ENCODE measurements at regions not wholly inside any gene's neighbourhood (a gene's known extent, or its start where the extent isn't known, plus 50 kb on each side); places are given as distances from the start of the nearest gene placed in this dataset.

- Histone ChIP-seq H3K36me3 (ENCODE audit: control insufficient read depth in 3 of 3, insufficient read depth in 2 of 3, low read depth in 1 of 3, low read length in 3 of 3) (no peaks in the 10 kb centered on the region), H3K4me3 (ENCODE audit: low read depth in 1 of 3, low read length in 3 of 3) (no peak overlapping the region), H3K27me3 (ENCODE audit: control insufficient read depth in 3 of 3, insufficient read depth in 3 of 3, low read length in 3 of 3) (no peaks in the 10 kb centered on the region), H3K9me3 (ENCODE audit: control insufficient read depth in 2 of 2, insufficient read depth in 1 of 2, low read depth in 1 of 2, low read length in 1 of 2) (peaks cover 0 to 5% of the 10 kb centered on the region in 2 donors), H3K4me1 (ENCODE audit: control insufficient read depth in 3 of 3, insufficient read depth in 2 of 3, low read depth in 1 of 3, low read length in 2 of 3) (peaks cover 0 to 9% (median 0%) of the 10 kb centered on the region in 3 donors), H3K27ac (ENCODE audit: low read depth in 1 of 3, low read length in 2 of 3) (no peak overlapping the region)
- DNase-seq (no peak), FAIRE-seq (no peak)
- 83 to 95% (median 89%) methylated on average over 3 of the region's 3 CpGs for WGBS, 3 donors
Measured at GRCh38 chr3:174444391-174444790, 414.7 kb upstream of the NAALADL2 start.

- 89 to 90% (median 90%) methylated on average over 5 of the region's 5 CpGs for WGBS, 3 donors
- Histone ChIP-seq H3K27me3 (ENCODE audit: control insufficient read depth in 3 of 3, insufficient read depth in 3 of 3, low read length in 3 of 3) (no peaks in the 10 kb centered on the region), H3K9me3 (ENCODE audit: control insufficient read depth in 2 of 2, insufficient read depth in 1 of 2, low read depth in 1 of 2, low read length in 1 of 2) (peaks cover 0 to 7% of the 10 kb centered on the region in 2 donors), H3K4me1 (ENCODE audit: control insufficient read depth in 3 of 3, insufficient read depth in 2 of 3, low read depth in 1 of 3, low read length in 2 of 3) (no peaks in the 10 kb centered on the region), H3K4me3 (ENCODE audit: low read depth in 1 of 3, low read length in 3 of 3) (no peak overlapping the region), H3K27ac (ENCODE audit: low read depth in 1 of 3, low read length in 2 of 3) (no peak overlapping the region), H3K36me3 (ENCODE audit: control insufficient read depth in 3 of 3, insufficient read depth in 2 of 3, low read depth in 1 of 3, low read length in 3 of 3) (no peaks in the 10 kb centered on the region)
- FAIRE-seq (no peak), DNase-seq (no peak)
Measured at GRCh38 chr3:174457758-174458157, 401.4 kb upstream of the NAALADL2 start.

DNA sequence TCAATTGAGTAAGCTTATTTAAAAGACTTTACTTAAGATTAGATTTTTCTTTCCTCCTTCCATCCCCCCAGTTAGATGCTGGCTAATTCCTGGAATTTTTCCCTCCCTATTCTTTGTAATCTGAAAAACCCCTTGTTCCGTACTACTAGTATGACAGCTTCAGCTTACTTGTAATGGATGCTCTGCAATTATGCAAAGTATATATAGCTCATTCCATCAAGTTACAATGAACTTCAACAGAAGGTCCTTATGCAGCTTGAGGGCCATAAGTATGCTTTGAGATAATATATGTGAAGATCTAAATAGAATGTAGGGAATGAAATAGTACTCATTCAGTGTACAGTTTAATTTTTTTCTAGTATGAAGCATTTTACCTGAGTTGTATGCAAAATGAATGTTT lies 398.3 kb upstream of the NAALADL2 start:
- H3K27me3 ChIP-seq (ENCODE audit: control insufficient read depth in 3 of 3, insufficient read depth in 3 of 3, low read length in 3 of 3) = no peaks in the 10 kb centered on the region
- peaks cover 0 to 6% of the 10 kb centered on the region in 2 donors for H3K9me3 ChIP-seq (ENCODE audit: control insufficient read depth in 2 of 2, insufficient read depth in 1 of 2, low read depth in 1 of 2, low read length in 1 of 2)
- H3K4me1 ChIP-seq (ENCODE audit: control insufficient read depth in 3 of 3, insufficient read depth in 2 of 3, low read depth in 1 of 3, low read length in 2 of 3) = no peaks in the 10 kb centered on the region
- WGBS, 3 donors = 42 to 43% (median 42%) methylated on average over 1 of the region's 1 CpG
- H3K27ac ChIP-seq (ENCODE audit: low read depth in 1 of 3, low read length in 2 of 3) = no peak overlapping the region
- DNase-seq (no peak), FAIRE-seq (no peak)
- H3K36me3 ChIP-seq (ENCODE audit: control insufficient read depth in 3 of 3, insufficient read depth in 2 of 3, low read depth in 1 of 3, low read length in 3 of 3) = no peaks in the 10 kb centered on the region
- H3K4me3 ChIP-seq (ENCODE audit: low read depth in 1 of 3, low read length in 3 of 3) = no peak overlapping the region

GRCh38 chr3:174462916-174463315 lies 396.2 kb upstream of the NAALADL2 start:
- DNase-seq (no peak), FAIRE-seq (no peak)
- H3K27me3 ChIP-seq (ENCODE audit: control insufficient read depth in 3 of 3, insufficient read depth in 3 of 3, low read length in 3 of 3) = no peaks in the 10 kb centered on the region
- no peak overlapping the region for H3K4me3 ChIP-seq (ENCODE audit: low read depth in 1 of 3, low read length in 3 of 3)
- no peaks in the 10 kb centered on the region for H3K36me3 ChIP-seq (ENCODE audit: control insufficient read depth in 3 of 3, insufficient read depth in 2 of 3, low read depth in 1 of 3, low read length in 3 of 3)
- H3K27ac ChIP-seq (ENCODE audit: low read depth in 1 of 3, low read length in 2 of 3) = no peak overlapping the region
- H3K4me1 ChIP-seq (ENCODE audit: control insufficient read depth in 3 of 3, insufficient read depth in 2 of 3, low read depth in 1 of 3, low read length in 2 of 3) = no peaks in the 10 kb centered on the region
- no peaks in the 10 kb centered on the region for H3K9me3 ChIP-seq (ENCODE audit: control insufficient read depth in 2 of 2, insufficient read depth in 1 of 2, low read depth in 1 of 2, low read length in 1 of 2)

DNA sequence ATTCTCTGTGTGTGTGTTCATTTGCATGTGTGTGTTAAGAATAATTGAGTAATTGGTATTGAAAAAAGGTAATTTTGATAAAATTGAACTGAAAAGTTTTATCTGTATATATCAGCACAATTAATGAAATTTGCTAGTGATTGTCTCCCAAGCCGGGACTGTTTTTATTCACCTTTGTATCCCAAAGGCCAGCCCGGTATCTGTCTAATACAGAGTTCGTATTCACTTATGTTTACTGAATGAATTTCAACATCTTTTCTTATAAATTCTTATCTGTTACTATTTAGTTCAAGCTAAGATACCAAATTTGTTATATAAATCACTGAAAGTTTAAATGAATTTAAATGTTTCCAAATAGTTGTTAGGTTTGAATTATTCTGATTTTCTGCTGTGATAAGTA lies 394.0 kb upstream of the NAALADL2 start:
- Histone ChIP-seq H3K4me3 (ENCODE audit: low read depth in 1 of 3, low read length in 3 of 3) (no peak overlapping the region), H3K9me3 (ENCODE audit: control insufficient read depth in 2 of 2, insufficient read depth in 1 of 2, low read depth in 1 of 2, low read length in 1 of 2) (no peaks in the 10 kb centered on the region), H3K4me1 (ENCODE audit: control insufficient read depth in 3 of 3, insufficient read depth in 2 of 3, low read depth in 1 of 3, low read length in 2 of 3) (no peaks in the 10 kb centered on the region), H3K27me3 (ENCODE audit: control insufficient read depth in 3 of 3, insufficient read depth in 3 of 3, low read length in 3 of 3) (no peaks in the 10 kb centered on the region), H3K36me3 (ENCODE audit: control insufficient read depth in 3 of 3, insufficient read depth in 2 of 3, low read depth in 1 of 3, low read length in 3 of 3) (no peaks in the 10 kb centered on the region), H3K27ac (ENCODE audit: low read depth in 1 of 3, low read length in 2 of 3) (no peak overlapping the region)
- FAIRE-seq (no peak), DNase-seq (no peak)
- 92 to 94% (median 92%) methylated on average over 3 of the region's 3 CpGs for WGBS, 3 donors

DNA sequence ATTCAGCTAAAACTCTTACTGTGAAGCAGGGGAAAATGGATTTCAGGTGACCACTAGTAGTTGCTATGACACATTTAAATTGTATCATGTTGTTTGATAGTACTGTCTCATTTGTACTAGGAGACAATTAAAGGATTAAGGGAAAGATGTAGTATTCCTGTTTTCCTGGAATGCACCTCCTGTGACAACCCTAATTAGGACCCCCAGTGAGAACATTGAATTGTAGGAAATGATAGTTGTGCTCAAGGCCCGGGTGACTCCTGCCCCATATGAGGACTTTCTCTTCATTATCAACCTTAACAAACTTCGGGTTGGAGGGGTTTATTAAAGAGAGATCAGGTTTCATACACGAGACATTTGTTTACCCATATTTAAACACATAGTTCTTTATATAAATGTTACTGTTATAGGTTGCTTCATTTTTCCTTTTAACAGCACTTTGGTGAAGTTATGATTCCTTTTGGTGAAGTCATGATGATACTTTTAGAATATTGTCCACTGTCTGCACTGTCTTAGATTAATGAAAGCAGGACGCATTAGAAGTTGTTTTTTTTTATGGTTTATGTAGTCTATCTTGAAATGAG lies 392.6 kb upstream of the NAALADL2 start:
- no peaks in the 10 kb centered on the region for H3K9me3 ChIP-seq (ENCODE audit: control insufficient read depth in 2 of 2, insufficient read depth in 1 of 2, low read depth in 1 of 2, low read length in 1 of 2)
- FAIRE-seq = no peak

GRCh38 chr3:174477491-174477890 lies 381.6 kb upstream of the NAALADL2 start:
- no peak overlapping the region for H3K4me3 ChIP-seq (ENCODE audit: low read depth in 1 of 3, low read length in 3 of 3)
- no peaks in the 10 kb centered on the region for H3K36me3 ChIP-seq (ENCODE audit: control insufficient read depth in 3 of 3, insufficient read depth in 2 of 3, low read depth in 1 of 3, low read length in 3 of 3)
- 39 to 93% (median 80%) methylated on average over 1 of the region's 1 CpG for WGBS, 3 donors
- no peak overlapping the region for H3K27ac ChIP-seq (ENCODE audit: low read depth in 1 of 3, low read length in 2 of 3)
- FAIRE-seq = no peak
- DNase-seq = no peak
- H3K4me1 ChIP-seq (ENCODE audit: control insufficient read depth in 3 of 3, insufficient read depth in 2 of 3, low read depth in 1 of 3, low read length in 2 of 3) = no peaks in the 10 kb centered on the region
- H3K27me3 ChIP-seq (ENCODE audit: control insufficient read depth in 3 of 3, insufficient read depth in 3 of 3, low read length in 3 of 3) = no peaks in the 10 kb centered on the region
- H3K9me3 ChIP-seq (ENCODE audit: control insufficient read depth in 2 of 2, insufficient read depth in 1 of 2, low read depth in 1 of 2, low read length in 1 of 2) = no peaks in the 10 kb centered on the region

More for the DNA sequence above, 392.6 kb upstream of the NAALADL2 start:
- Histone ChIP-seq H3K27ac (ENCODE audit: low read depth in 1 of 3, low read length in 2 of 3) (no peak overlapping the region), H3K4me1 (ENCODE audit: control insufficient read depth in 3 of 3, insufficient read depth in 2 of 3, low read depth in 1 of 3, low read length in 2 of 3) (no peaks in the 10 kb centered on the region), H3K4me3 (ENCODE audit: low read depth in 1 of 3, low read length in 3 of 3) (no peak overlapping the region), H3K36me3 (ENCODE audit: control insufficient read depth in 3 of 3, insufficient read depth in 2 of 3, low read depth in 1 of 3, low read length in 3 of 3) (no peaks in the 10 kb centered on the region), H3K27me3 (ENCODE audit: control insufficient read depth in 3 of 3, insufficient read depth in 3 of 3, low read length in 3 of 3) (no peaks in the 10 kb centered on the region)
- no peak for DNase-seq
- 64 to 73% (median 71%) methylated on average over 4 of the region's 4 CpGs for WGBS, 3 donors

- no peak overlapping the region for H3K4me3 ChIP-seq (ENCODE audit: low read depth in 1 of 3, low read length in 3 of 3)
- no peaks in the 10 kb centered on the region for H3K4me1 ChIP-seq (ENCODE audit: control insufficient read depth in 3 of 3, insufficient read depth in 2 of 3, low read depth in 1 of 3, low read length in 2 of 3)
- no peaks in the 10 kb centered on the region for H3K27me3 ChIP-seq (ENCODE audit: control insufficient read depth in 3 of 3, insufficient read depth in 3 of 3, low read length in 3 of 3)
- H3K9me3 ChIP-seq (ENCODE audit: control insufficient read depth in 2 of 2, insufficient read depth in 1 of 2, low read depth in 1 of 2, low read length in 1 of 2) = no peaks in the 10 kb centered on the region
- no peak overlapping the region for H3K27ac ChIP-seq (ENCODE audit: low read depth in 1 of 3, low read length in 2 of 3)
- H3K36me3 ChIP-seq (ENCODE audit: control insufficient read depth in 3 of 3, insufficient read depth in 2 of 3, low read depth in 1 of 3, low read length in 3 of 3) = no peaks in the 10 kb centered on the region
- FAIRE-seq (no peak), DNase-seq (no peak)
- 91% methylated on average over 2 of the region's 2 CpGs for WGBS, 3 donors
Measured at GRCh38 chr3:174480767-174481166, 378.4 kb upstream of the NAALADL2 start.

DNA sequence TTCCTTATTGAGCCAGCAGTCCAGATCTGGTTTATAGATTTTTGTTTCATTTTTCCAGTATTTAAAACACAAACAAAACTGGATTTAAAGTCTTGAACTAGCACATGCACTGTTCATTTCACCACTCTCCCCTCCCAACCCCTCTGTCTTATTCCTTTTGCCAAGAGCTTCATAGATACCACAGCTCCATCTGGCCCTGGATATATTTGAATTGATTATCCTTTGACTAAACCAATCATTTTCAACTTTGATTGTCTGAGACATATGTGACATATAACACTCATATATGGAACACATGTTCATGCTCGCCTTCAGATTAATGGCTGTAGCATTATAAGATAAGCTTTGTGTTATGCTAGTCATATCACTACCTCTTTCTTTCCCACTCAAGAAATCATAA lies 376.6 kb upstream of the NAALADL2 start:
- no peaks in the 10 kb centered on the region for H3K9me3 ChIP-seq (ENCODE audit: control insufficient read depth in 2 of 2, insufficient read depth in 1 of 2, low read depth in 1 of 2, low read length in 1 of 2)
- FAIRE-seq (no peak), DNase-seq (no peak)
- H3K27me3 ChIP-seq (ENCODE audit: control insufficient read depth in 3 of 3, insufficient read depth in 3 of 3, low read length in 3 of 3) = no peaks in the 10 kb centered on the region
- H3K27ac ChIP-seq (ENCODE audit: low read depth in 1 of 3, low read length in 2 of 3) = no peak overlapping the region
- no peaks in the 10 kb centered on the region for H3K4me1 ChIP-seq (ENCODE audit: control insufficient read depth in 3 of 3, insufficient read depth in 2 of 3, low read depth in 1 of 3, low read length in 2 of 3)
- WGBS, 3 donors = 91 to 97% (median 93%) methylated on average over 1 of the region's 1 CpG
- no peak overlapping the region for H3K4me3 ChIP-seq (ENCODE audit: low read depth in 1 of 3, low read length in 3 of 3)
- H3K36me3 ChIP-seq (ENCODE audit: control insufficient read depth in 3 of 3, insufficient read depth in 2 of 3, low read depth in 1 of 3, low read length in 3 of 3) = no peaks in the 10 kb centered on the region
